ENCODE measurements at regions not wholly inside any gene's neighbourhood (a gene's known extent, or its start where the extent isn't known, plus 50 kb on each side); places are given as distances from the start of the nearest gene placed in this dataset.

GRCh38 chr4:111282035-111282434, 659.2 kb upstream of the PITX2 start:
- no peaks in the 10 kb centered on the region for H3K23me2 ChIP-seq (ENCODE audit: low read depth, low read length)
- H3K27me3 ChIP-seq (replicated peaks in 1 of 4; ENCODE audit: control insufficient read depth in 3 of 4, extremely low read depth in 1 of 4, insufficient read depth in 3 of 4, low read length in 3 of 4), result no peaks in the 10 kb centered on the region
- H3K4me1 ChIP-seq (replicated peaks in 1 of 4; ENCODE audit: control insufficient read depth in 3 of 4, insufficient read depth in 4 of 4, low read length in 3 of 4), result no peaks in the 10 kb centered on the region
- ChIA-PET CTCF (ENCODE audit: partially characterized antibody) (interaction anchor here (1.1 to 2.5 kb wide), 8 partner anchors 10 to 648 kb away, joined by 3 to 13 read pairs (median 7); no protein-coding TSS in a partner anchor), POLR2A (ENCODE audit: partially characterized antibody) (no interaction called here)
- H4K8ac ChIP-seq (ENCODE audit: extremely low read depth, insufficient read depth, low read length), result no peak overlapping the region
- H3K79me1 ChIP-seq (ENCODE audit: low read depth, low read length), result no peaks in the 10 kb centered on the region
- H4K91ac ChIP-seq (replicated peaks; ENCODE audit: insufficient read length, low read length), result no peak overlapping the region
- no peak overlapping the region for H3K9ac ChIP-seq (replicated peaks in 1 of 4; ENCODE audit: extremely low read depth in 1 of 4, low read depth in 3 of 4, low read length in 3 of 4)
- H3K4me2 ChIP-seq (ENCODE audit: insufficient read depth in 1 of 2, low read depth in 2 of 2, low read length in 2 of 2), result no peak overlapping the region
- H2BK5ac ChIP-seq (ENCODE audit: low read depth, low read length), result no peak overlapping the region
- no peak overlapping the region for H3K4me3 ChIP-seq (ENCODE audit: extremely low read depth in 1 of 4, insufficient read depth in 2 of 4, low read depth in 3 of 4, low read length in 4 of 4)
- H2AK5ac ChIP-seq (ENCODE audit: low read depth, low read length), result no peak overlapping the region
- H3K79me2 ChIP-seq (ENCODE audit: control insufficient read depth in 1 of 2, insufficient read depth in 2 of 2, low read length in 2 of 2), result no peaks in the 10 kb centered on the region
- no peak overlapping the region for H2BK12ac ChIP-seq (ENCODE audit: low read depth, low read length)
- DNase-seq (ENCODE audit: low read depth in 1 of 2, low spot score in 2 of 2), result no peak
- no peak overlapping the region for H4K5ac ChIP-seq (ENCODE audit: insufficient read length, low read depth, low read length)
- H3K9me3 ChIP-seq (ENCODE audit: insufficient read depth in 2 of 2, low read depth in 1 of 2, low read length in 1 of 2), result no peaks in the 10 kb centered on the region
- no peak overlapping the region for H3K14ac ChIP-seq (ENCODE audit: insufficient read length)
- no peak overlapping the region for H2BK15ac ChIP-seq (ENCODE audit: low read length)
- H3K56ac ChIP-seq (replicated peaks; ENCODE audit: insufficient read length, low read depth, low read length), result no peak overlapping the region
- WGBS, 2 experiments (ENCODE audit: extremely low coverage in 1 of 2, insufficient coverage in 1 of 2, insufficient read length in 1 of 2, insufficient replicate concordance in 2 of 2, low coverage in 1 of 2, low lambda C conversion rate in 2 of 2, missing lambda C conversion rate in 1 of 2), result 86% methylated on average over 1 of the region's 1 CpG; no CpG with 5 or more reads in 1 of the 2 experiments
- no peak overlapping the region for H3K27ac ChIP-seq (ENCODE audit: low read depth, low read length)
- H3K36me3 ChIP-seq (ENCODE audit: control insufficient read depth in 2 of 4, insufficient read depth in 4 of 4, low read length in 3 of 4), result no peaks in the 10 kb centered on the region
- no peak overlapping the region for H2BK20ac ChIP-seq (ENCODE audit: low read length)
- no peak overlapping the region for H3K23ac ChIP-seq (ENCODE audit: insufficient read length)
- no peak overlapping the region for H3K4ac ChIP-seq (replicated peaks; ENCODE audit: insufficient read length, low read depth, low read length)
- no peaks in the 10 kb centered on the region for H4K20me1 ChIP-seq (replicated peaks in 1 of 2; ENCODE audit: control insufficient read depth in 1 of 2, insufficient read depth in 2 of 2, low read length in 2 of 2)
- no peak overlapping the region for H3K18ac ChIP-seq (ENCODE audit: extremely low read depth, low read length)
- H2BK120ac ChIP-seq (replicated peaks; ENCODE audit: low read depth, low read length), result no peak overlapping the region
- TF ChIP-seq EP300 (IDR thresholded peaks at IDR 0.05; ENCODE audit: borderline replicate concordance in 1 of 2, low read depth in 2 of 2, low read length in 2 of 2) (no peak), KDM4A (IDR thresholded peaks at IDR 0.05; ENCODE audit: low read depth, low read length, severe bottlenecking) (no peak), RAD21 (IDR thresholded peaks at IDR 0.05 in 1 of 2, conservative IDR thresholded peaks at IDR 0.05 in 1 of 2; ENCODE audit: low read depth in 2 of 2, low read length in 2 of 2) (no peak), SIN3A (conservative IDR thresholded peaks at IDR 0.05 in 1 of 2, IDR thresholded peaks at IDR 0.05 in 1 of 2; ENCODE audit: low read depth in 1 of 2, low read length in 2 of 2) (no peak), MAX (IDR thresholded peaks at IDR 0.05) (no peak), FOSL1 (IDR thresholded peaks at IDR 0.05; ENCODE audit: insufficient read depth, low read depth, low read length) (no peak), TAF7 (optimal IDR thresholded peaks at IDR 0.05; ENCODE audit: borderline replicate concordance, low read depth, low read length) (no peak), KDM5A (IDR thresholded peaks at IDR 0.05; ENCODE audit: low read length) (no peak), JUND (IDR thresholded peaks at IDR 0.05; ENCODE audit: low read length) (no peak), SIRT6 (IDR thresholded peaks at IDR 0.05; ENCODE audit: low read length) (no peak)
- H2AFZ ChIP-seq (ENCODE audit: low read length), result no peak overlapping the region
- no peak for FAIRE-seq
